ENCODE measurements at regions not wholly inside any gene's neighbourhood (a gene's known extent, or its start where the extent isn't known, plus 50 kb on each side); places are given as distances from the start of the nearest gene placed in this dataset.

DNA sequence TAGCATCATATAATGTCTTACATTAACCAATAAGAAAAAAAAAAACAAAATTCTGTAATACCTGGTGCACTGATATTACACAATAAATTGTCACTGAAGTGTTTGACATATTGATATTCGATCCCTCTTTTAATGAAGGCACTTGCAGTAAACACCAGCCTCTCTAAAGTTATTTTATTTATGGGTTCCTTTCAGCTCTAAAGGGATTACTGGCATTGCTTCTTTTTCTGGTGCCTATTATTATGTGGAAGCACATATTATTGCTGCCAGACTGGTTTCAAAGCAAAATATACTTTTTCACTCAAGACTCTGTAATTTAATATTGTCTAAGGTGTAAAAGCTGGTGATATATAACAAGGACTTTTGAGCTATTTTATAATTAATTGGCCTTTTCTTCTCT, 1090.5 kb downstream of the TRHDE start:
- Mint-ChIP-seq H3K36me3 (ENCODE audit: low read depth) (no peaks in the 10 kb centered on the region), H3K9me3 (peaks cover 8% of the 10 kb centered on the region), H3K4me3 (no peak overlapping the region), H3K27me3 (no peaks in the 10 kb centered on the region), H3K27ac (no peak overlapping the region), H3K4me1 (ENCODE audit: low read depth) (no peaks in the 10 kb centered on the region)
- POLR2A ChIA-PET: no interaction called here
- no peaks in the 10 kb centered on the region for H3K27me3 ChIP-seq (ENCODE audit: control insufficient read depth in 1 of 2, insufficient read depth in 2 of 2, low read length in 2 of 2)
- H3K4me3 ChIP-seq (ENCODE audit: low read length): no peak overlapping the region
- TF ChIP-seq, protein P1, sequence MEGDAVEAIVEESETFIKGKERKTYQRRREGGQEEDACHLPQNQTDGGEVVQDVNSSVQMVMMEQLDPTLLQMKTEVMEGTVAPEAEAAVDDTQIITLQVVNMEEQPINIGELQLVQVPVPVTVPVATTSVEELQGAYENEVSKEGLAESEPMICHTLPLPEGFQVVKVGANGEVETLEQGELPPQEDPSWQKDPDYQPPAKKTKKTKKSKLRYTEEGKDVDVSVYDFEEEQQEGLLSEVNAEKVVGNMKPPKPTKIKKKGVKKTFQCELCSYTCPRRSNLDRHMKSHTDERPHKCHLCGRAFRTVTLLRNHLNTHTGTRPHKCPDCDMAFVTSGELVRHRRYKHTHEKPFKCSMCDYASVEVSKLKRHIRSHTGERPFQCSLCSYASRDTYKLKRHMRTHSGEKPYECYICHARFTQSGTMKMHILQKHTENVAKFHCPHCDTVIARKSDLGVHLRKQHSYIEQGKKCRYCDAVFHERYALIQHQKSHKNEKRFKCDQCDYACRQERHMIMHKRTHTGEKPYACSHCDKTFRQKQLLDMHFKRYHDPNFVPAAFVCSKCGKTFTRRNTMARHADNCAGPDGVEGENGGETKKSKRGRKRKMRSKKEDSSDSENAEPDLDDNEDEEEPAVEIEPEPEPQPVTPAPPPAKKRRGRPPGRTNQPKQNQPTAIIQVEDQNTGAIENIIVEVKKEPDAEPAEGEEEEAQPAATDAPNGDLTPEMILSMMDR (IDR thresholded peaks at IDR 0.05): no peak
- DNase-seq (no peak), ATAC-seq (ENCODE audit: poor library complexity) (no peak)
- intact Hi-C loops (cut with DNase I, micrococcal nuclease): no loop called here
- no peak overlapping the region for H3K27ac ChIP-seq (ENCODE audit: low read depth in 1 of 2, low read length in 2 of 2)
- H3K36me3 ChIP-seq (ENCODE audit: insufficient read depth, low read length): no peaks in the 10 kb centered on the region
- CTCF ChIA-PET: no interaction called here
- peaks cover 0 to 6% of the 10 kb centered on the region in 2 experiments for H3K9me3 ChIP-seq (ENCODE audit: control insufficient read depth in 1 of 2, insufficient read depth in 1 of 2, low read length in 2 of 2)
- H3K4me1 ChIP-seq (ENCODE audit: insufficient read depth, low read length): no peaks in the 10 kb centered on the region

DNA sequence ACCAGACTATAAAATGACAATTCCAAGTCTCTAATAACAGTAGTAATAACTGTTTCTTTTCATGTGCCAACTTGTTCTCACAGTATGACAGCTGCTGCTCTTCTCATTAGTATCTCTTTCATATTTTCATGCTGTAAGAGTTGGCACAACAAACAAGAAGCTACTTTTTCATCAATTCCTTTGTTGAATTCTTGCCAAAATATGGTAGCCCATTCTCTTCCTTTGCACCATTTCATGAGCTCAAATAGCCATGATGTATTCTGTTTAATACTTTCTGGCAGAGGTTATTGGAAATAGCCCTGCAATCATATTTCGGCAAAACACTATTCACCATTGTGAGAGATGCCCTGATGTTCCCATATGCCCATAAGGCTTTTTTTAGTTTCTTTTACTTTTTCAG, 1100.7 kb downstream of the TRHDE start:
- no peaks in the 10 kb centered on the region for H3K27me3 Mint-ChIP-seq
- H3K27ac Mint-ChIP-seq: no peak overlapping the region
- H3K9me3 Mint-ChIP-seq: peaks cover 5% of the 10 kb centered on the region
- POLR2A ChIA-PET: interaction anchor here (0.6 kb wide), 1 partner anchor 16 kb away, joined by 3 read pairs; no protein-coding TSS in a partner anchor
- CTCF ChIA-PET: no interaction called here
- no peaks in the 10 kb centered on the region for H3K36me3 Mint-ChIP-seq (ENCODE audit: low read depth)
- Histone ChIP-seq H3K27me3 (ENCODE audit: control insufficient read depth in 1 of 2, insufficient read depth in 2 of 2, low read length in 2 of 2) (no peaks in the 10 kb centered on the region), H3K27ac (ENCODE audit: low read depth in 1 of 2, low read length in 2 of 2) (no peak overlapping the region), H3K4me3 (ENCODE audit: low read length) (no peak overlapping the region), H3K9me3 (ENCODE audit: control insufficient read depth in 1 of 2, insufficient read depth in 1 of 2, low read length in 2 of 2) (peaks cover 0 to under 1% of the 10 kb centered on the region in 2 experiments), H3K36me3 (ENCODE audit: insufficient read depth, low read length) (no peaks in the 10 kb centered on the region), H3K4me1 (ENCODE audit: insufficient read depth, low read length) (no peaks in the 10 kb centered on the region)
- H3K4me3 Mint-ChIP-seq: no peak overlapping the region
- intact Hi-C loops (cut with DNase I, micrococcal nuclease): no loop called here
- DNase-seq (no peak), ATAC-seq (ENCODE audit: poor library complexity) (no peak)
- TF ChIP-seq, protein P1 (IDR thresholded peaks at IDR 0.05): no peak
- H3K4me1 Mint-ChIP-seq (ENCODE audit: low read depth): no peaks in the 10 kb centered on the region

DNA sequence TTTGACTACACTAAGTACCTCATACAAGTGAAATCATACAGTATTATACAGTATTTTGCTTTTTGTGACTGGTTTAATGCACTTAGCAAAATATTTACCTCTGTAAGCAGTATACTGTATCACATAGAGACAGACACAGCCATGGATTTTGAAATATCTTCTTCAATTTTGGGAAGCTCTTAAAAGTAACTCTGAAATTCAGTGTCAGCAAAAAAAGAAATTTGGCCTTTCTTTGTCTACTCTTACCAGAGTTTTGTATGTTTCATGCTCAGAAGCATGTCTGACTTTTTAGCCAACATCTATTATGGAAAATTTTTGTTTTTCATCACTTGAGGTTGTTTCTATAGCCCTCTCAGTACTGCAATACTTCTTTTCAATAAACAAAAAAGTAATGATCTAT, 1102.2 kb downstream of the TRHDE start:
- CTCF ChIA-PET: no interaction called here
- Histone ChIP-seq H3K9me3 (ENCODE audit: control insufficient read depth in 1 of 2, insufficient read depth in 1 of 2, low read length in 2 of 2) (no peaks in the 10 kb centered on the region), H3K27ac (ENCODE audit: low read depth in 1 of 2, low read length in 2 of 2) (no peak overlapping the region), H3K36me3 (ENCODE audit: insufficient read depth, low read length) (no peaks in the 10 kb centered on the region), H3K4me3 (ENCODE audit: low read length) (no peak overlapping the region), H3K4me1 (ENCODE audit: insufficient read depth, low read length) (no peaks in the 10 kb centered on the region), H3K27me3 (ENCODE audit: control insufficient read depth in 1 of 2, insufficient read depth in 2 of 2, low read length in 2 of 2) (no peaks in the 10 kb centered on the region)
- TF ChIP-seq, protein P1 (IDR thresholded peaks at IDR 0.05): no peak
- POLR2A ChIA-PET: no interaction called here
- ATAC-seq (ENCODE audit: poor library complexity): no peak
- Mint-ChIP-seq H3K4me3 (no peak overlapping the region), H3K4me1 (ENCODE audit: low read depth) (no peaks in the 10 kb centered on the region), H3K9me3 (peaks cover 5% of the 10 kb centered on the region), H3K27ac (no peak overlapping the region), H3K27me3 (no peaks in the 10 kb centered on the region), H3K36me3 (ENCODE audit: low read depth) (no peaks in the 10 kb centered on the region)
- DNase-seq: no peak
- intact Hi-C loops (cut with DNase I, micrococcal nuclease): no loop called here
